Sigmoid colon (tissue), 6 donors: ENCODE measurements at regions not wholly inside any gene's neighbourhood (a gene's known extent, or its start where the extent isn't known, plus 50 kb on each side); places are given as distances from the start of the nearest gene placed in this dataset.

ENCODE experiments used
- DNase-seq: peaks from one replicate; pipeline ENCODE4 v3.0.0-alpha.2; 2019
- H3K27ac ChIP-seq, 4 donors: fragments of 200-600 bp; sonication (generic); one replicate each; pipeline ENCODE4 v1.5.1; 2016 to 2019; ENCODE audit warnings: mild to moderate bottlenecking in 1 of 4
- H3K27me3 ChIP-seq, 3 donors: fragments of 200-600 bp; sonication (generic); one replicate each; pipeline ENCODE4 v1.5.1; 2019; ENCODE audit warnings: mild to moderate bottlenecking in 1 of 3
- H3K36me3 ChIP-seq, 4 donors: fragments of 200-600 bp; sonication (generic); one replicate each; pipeline ENCODE4 v1.5.1; 2016 to 2019
- H3K4me1 ChIP-seq, 4 donors: fragments of 200-600 bp; sonication (generic); one replicate each; pipeline ENCODE4 v1.5.1; 2017 to 2019
- H3K4me3 ChIP-seq, 4 donors: fragments of 200-600 bp; sonication (generic); one replicate each; pipeline ENCODE4 v1.5.1; 2017 to 2019; ENCODE audit warnings: mild to moderate bottlenecking in 2 of 4, moderate library complexity in 1 of 4
- H3K9me3 ChIP-seq, 4 donors: fragments of 200-600 bp in 3 of 4; sonication (generic) in 3 of 4; one replicate each; pipeline versions ENCODE4 v1.5.1 to v1.6.1; 2013 to 2019
- EP300 ChIP-seq, 4 donors: sonication (generic); formaldehyde crosslinking; IDR thresholded peaks; one replicate each; pipeline ENCODE4 v1.6.1; 2017; ENCODE audit warnings: antibody characterized with exemption in 4 of 4
- POLR2A ChIP-seq, 2 donors: fragments of 450-650 bp; IDR thresholded peaks; one replicate each; pipeline ENCODE4 v1.6.1; 2016; ENCODE audit warnings: antibody characterized with exemption in 2 of 2, mild to moderate bottlenecking in 2 of 2, moderate library complexity in 2 of 2
- POLR2AphosphoS5 ChIP-seq, 4 donors: sonication (generic); formaldehyde crosslinking; IDR thresholded peaks; one replicate each; pipeline ENCODE4 v1.6.1; 2017; ENCODE audit warnings: antibody characterized with exemption in 4 of 4
- WGBS, 2 donors: extraction: QIAGEN DNeasy Blood & Tissue Kit; methylation state at CpG; one replicate each; pipeline ENCODE4 v1.1.7; 2013; 5-methylcytosine and 5-hydroxymethylcytosine counted together
- intact Hi-C: fragments of 100-400 bp; cut with DNase I; formaldehyde crosslinking; loops from one replicate; pipeline ENCODE4 v1.15.1; 2023
- TF ChIP-seq, protein P1 (sequence below), 4 experiments: fragments of 450-650 bp in 3 of 4; fragments of 200-600 bp in 1 of 4; IDR thresholded peaks; one replicate each; pipeline ENCODE4 v1.5.1; 2016 to 2019; ENCODE audit warnings: antibody characterized with exemption in 4 of 4, mild to moderate bottlenecking in 3 of 4, moderate library complexity in 2 of 4
- donor health status: healthy with polysubstance abuse.
- donor health status: healthy.

DNA sequence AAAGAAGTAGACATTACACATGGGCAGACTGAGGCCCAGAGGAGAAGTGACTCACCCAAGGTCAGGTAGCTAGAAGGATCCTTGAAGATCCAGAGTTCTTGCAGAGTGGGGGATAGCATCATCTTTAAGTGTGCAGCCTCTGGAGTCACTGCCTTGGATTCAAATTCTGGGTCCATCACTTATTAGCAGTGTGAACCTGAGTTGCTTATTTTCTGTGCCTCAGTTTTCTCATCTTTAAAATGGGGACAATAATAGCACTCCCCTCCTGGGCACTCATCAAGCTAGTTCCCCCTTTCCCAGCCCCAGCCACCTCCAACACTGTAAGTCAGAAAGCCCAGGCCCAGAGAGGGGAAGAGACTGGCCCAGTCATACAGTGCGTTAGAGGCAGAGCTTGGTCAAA, 141.8 kb upstream of the PJA1 start:
- Histone ChIP-seq H3K27me3 (no peaks in the 10 kb centered on the region), H3K27ac (no peak overlapping the region), H3K36me3 (no peaks in the 10 kb centered on the region), H3K4me1 (no peaks in the 10 kb centered on the region), H3K4me3 (no peak overlapping the region), H3K9me3 (no peaks in the 10 kb centered on the region)
- DNase-seq: no peak
- 87 to 92% methylated on average over 1 of the region's 1 CpG for whole genome bisulfite sequencing, 2 donors
- TF ChIP-seq POLR2AphosphoS5 (IDR thresholded peaks at IDR 0.05) (no peak), EP300 (IDR thresholded peaks at IDR 0.05) (no peak), POLR2A (IDR thresholded peaks at IDR 0.05) (no peak)
- TF ChIP-seq, protein P1, sequence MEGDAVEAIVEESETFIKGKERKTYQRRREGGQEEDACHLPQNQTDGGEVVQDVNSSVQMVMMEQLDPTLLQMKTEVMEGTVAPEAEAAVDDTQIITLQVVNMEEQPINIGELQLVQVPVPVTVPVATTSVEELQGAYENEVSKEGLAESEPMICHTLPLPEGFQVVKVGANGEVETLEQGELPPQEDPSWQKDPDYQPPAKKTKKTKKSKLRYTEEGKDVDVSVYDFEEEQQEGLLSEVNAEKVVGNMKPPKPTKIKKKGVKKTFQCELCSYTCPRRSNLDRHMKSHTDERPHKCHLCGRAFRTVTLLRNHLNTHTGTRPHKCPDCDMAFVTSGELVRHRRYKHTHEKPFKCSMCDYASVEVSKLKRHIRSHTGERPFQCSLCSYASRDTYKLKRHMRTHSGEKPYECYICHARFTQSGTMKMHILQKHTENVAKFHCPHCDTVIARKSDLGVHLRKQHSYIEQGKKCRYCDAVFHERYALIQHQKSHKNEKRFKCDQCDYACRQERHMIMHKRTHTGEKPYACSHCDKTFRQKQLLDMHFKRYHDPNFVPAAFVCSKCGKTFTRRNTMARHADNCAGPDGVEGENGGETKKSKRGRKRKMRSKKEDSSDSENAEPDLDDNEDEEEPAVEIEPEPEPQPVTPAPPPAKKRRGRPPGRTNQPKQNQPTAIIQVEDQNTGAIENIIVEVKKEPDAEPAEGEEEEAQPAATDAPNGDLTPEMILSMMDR (IDR thresholded peaks at IDR 0.05): no peak
- intact Hi-C loops: no loop called here

DNA sequence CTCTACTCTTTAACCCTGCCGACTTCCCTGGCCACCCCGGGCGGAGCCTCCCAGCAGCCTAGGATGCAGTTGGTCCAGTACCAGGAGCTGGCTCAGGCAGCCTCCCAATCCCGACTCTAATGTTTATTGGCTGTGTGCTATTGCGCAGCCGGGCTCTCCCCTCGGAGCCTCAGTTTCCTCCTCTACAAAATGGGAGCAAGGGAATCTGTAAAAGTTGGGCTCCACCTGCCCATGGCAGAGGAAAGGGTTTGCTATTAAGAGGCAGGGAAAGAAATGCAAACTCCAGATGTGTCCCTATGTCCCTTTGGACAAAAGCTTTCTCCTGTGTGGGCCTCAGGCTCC, 140.8 kb upstream of the PJA1 start:
- Histone ChIP-seq H3K27ac (no peak overlapping the region), H3K9me3 (no peaks in the 10 kb centered on the region), H3K27me3 (no peaks in the 10 kb centered on the region), H3K4me3 (no peak overlapping the region), H3K4me1 (no peaks in the 10 kb centered on the region), H3K36me3 (no peaks in the 10 kb centered on the region)
- DNase-seq: no peak
- TF ChIP-seq EP300 (IDR thresholded peaks at IDR 0.05): no peak
- TF ChIP-seq POLR2AphosphoS5 (IDR thresholded peaks at IDR 0.05): no peak
- 65 to 66% methylated on average over 7 of the region's 7 CpGs for WGBS, 2 donors
- intact Hi-C loops: no loop called here

DNA sequence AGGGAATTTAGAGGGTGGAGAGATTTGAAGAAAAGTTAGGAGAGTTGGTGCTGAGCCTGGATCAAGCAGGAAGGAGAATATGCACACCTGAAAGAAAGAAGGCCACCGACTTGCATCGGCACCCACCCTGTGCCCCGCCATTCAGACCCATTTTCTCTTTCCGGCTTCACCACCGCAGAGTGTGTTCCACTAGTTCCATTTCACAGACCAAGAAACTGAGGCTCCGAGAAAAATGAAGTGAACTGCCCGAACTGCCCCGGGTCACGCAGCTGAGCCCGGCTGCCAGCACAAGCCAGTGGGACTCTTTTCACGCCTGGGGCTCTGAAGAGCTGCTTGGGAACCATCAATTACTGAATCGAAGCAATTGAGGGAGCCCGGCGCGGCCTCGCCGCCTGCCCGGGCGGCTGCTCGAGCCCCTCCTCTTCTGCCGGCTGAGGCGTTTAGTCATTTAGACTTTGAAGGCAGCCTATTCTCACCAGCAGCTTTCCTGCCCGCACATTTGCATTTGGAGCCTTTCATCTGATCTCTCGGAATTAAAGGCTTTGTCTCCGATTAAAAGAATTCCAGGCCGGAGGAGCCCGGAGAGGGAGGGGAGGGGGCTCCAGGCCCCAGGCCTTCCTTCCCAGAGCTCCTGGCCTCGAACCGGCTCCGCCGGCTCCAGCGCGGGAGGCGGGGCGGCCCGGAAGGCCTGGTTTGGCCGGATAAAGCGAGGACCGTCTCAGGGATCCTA, 140.2 kb upstream of the PJA1 start:
- Histone ChIP-seq H3K36me3 (no peaks in the 10 kb centered on the region), H3K9me3 (no peaks in the 10 kb centered on the region), H3K27ac (no peak overlapping the region), H3K4me3 (peak overlapping the region in 1 of 4 donors; percentile 10), H3K27me3 (no peaks in the 10 kb centered on the region), H3K4me1 (no peaks in the 10 kb centered on the region)
- 32 to 54% methylated on average over 39 of the region's 39 CpGs for WGBS, 2 donors
- intact Hi-C loops: no loop called here
- DNase-seq: no peak
- TF ChIP-seq POLR2A (IDR thresholded peaks at IDR 0.05) (no peak), POLR2AphosphoS5 (IDR thresholded peaks at IDR 0.05) (no peak), EP300 (IDR thresholded peaks at IDR 0.05) (no peak)
- TF ChIP-seq, protein P1 (IDR thresholded peaks at IDR 0.05): no peak

DNA sequence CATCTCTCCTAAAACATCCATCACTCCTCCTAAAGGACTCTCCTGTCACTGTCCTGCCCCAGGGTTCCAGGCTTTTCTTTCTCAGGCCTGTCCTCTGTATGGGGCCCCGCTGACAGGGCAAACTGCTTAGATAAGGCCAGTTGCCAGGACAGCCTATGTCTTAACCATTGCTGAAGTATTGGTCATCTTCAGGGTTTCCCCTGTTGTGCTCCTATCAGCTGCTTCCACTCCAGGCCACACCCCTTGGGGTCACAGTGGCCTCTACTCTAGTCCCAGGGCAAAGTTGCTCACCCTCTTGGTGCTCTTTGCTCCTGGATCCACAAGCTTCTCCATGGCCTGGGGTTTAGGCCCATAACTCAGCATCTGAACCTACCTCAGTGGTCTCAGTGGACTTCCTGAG, 138.0 kb upstream of the PJA1 start:
- TF ChIP-seq EP300 (IDR thresholded peaks at IDR 0.05) (no peak), POLR2AphosphoS5 (IDR thresholded peaks at IDR 0.05) (no peak), POLR2A (IDR thresholded peaks at IDR 0.05) (no peak)
- TF ChIP-seq, protein P1 (IDR thresholded peaks at IDR 0.05): no peak
- intact Hi-C loops: no loop called here

DNA sequence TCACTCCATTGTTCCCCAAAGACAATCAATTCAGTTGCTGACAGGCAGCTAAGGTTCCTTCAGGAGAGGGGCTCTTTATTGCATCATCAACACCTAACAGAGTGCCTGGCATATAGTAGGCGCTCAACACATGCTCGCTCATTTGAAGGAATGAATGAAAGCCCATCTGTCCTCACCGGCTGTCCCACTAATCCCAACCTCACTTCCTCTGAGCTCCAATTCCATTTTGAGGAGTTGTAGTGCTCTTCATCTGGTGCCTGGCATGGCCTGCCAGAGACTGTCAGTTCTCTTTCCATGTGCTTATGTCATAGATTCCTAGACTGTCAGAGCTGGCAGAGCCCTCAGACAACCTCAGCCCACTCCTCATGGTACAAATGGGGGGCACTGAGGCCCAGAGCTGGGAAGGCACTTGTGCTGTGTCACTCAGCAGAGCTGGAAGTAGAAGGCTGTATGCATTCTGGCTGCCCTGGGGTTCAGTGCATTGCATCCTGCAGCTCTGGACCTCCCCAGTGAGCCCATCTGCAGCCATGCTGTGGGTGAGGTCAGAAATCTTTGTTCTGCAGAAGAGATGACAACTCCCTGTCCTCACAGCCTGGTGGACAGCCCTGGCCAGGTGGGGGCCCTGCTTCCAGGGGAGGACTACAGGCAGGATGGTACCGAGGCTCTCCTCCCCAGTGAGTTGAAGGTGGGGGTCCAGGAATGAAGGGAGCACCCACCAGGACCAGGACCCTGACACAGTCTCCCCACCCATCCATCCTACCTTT, 134.9 kb upstream of the PJA1 start:
- TF ChIP-seq POLR2AphosphoS5 (IDR thresholded peaks at IDR 0.05): no peak
- TF ChIP-seq POLR2A (IDR thresholded peaks at IDR 0.05): no peak
- no peak for TF ChIP-seq EP300 (IDR thresholded peaks at IDR 0.05)
- TF ChIP-seq, protein P1 (IDR thresholded peaks at IDR 0.05): no peak

More for the DNA sequence above, 138.0 kb upstream of the PJA1 start:
- 81 to 88% methylated on average over 1 of the region's 1 CpG for WGBS, 2 donors
- Histone ChIP-seq H3K27ac (no peak overlapping the region), H3K4me3 (no peak overlapping the region), H3K27me3 (no peaks in the 10 kb centered on the region), H3K36me3 (no peaks in the 10 kb centered on the region), H3K9me3 (no peaks in the 10 kb centered on the region), H3K4me1 (no peaks in the 10 kb centered on the region)
- no peak for DNase-seq

More for the DNA sequence above, 134.9 kb upstream of the PJA1 start:
- Histone ChIP-seq H3K27ac (no peak overlapping the region), H3K4me1 (no peaks in the 10 kb centered on the region), H3K27me3 (no peaks in the 10 kb centered on the region), H3K4me3 (no peak overlapping the region), H3K36me3 (no peaks in the 10 kb centered on the region), H3K9me3 (no peaks in the 10 kb centered on the region)
- DNase-seq: no peak
- WGBS, 2 donors: 81 to 90% methylated on average over 4 of the region's 4 CpGs
- intact Hi-C loops: no loop called here
